HEK293 (cell line): ENCODE measurements at regions not wholly inside any gene's neighbourhood (a gene's known extent, or its start where the extent isn't known, plus 50 kb on each side); places are given as distances from the start of the nearest gene placed in this dataset.

Experiments
- CTCF ChIP-seq: fragments of 450-650 bp; formaldehyde crosslinking; IDR thresholded peaks from 2 replicates; pipeline ENCODE4 v1.5.1; 2016; ENCODE audit warnings: missing biosample characterization, missing genetic modification characterization
- RBAK ChIP-seq: fragments of 450-650 bp; formaldehyde crosslinking; IDR thresholded peaks from 2 replicates; pipeline ENCODE4 v1.5.1; 2016; ENCODE audit warnings: missing biosample characterization, missing genetic modification characterization
- ZNF121 ChIP-seq: fragments of 450-650 bp; formaldehyde crosslinking; IDR thresholded peaks from 2 replicates; pipeline ENCODE4 v1.5.1; 2016; ENCODE audit warnings: missing biosample characterization, missing genetic modification characterization
- ZNF24 ChIP-seq: fragments of 450-650 bp; formaldehyde crosslinking; IDR thresholded peaks from 2 replicates; pipeline ENCODE4 v1.5.1; 2016; ENCODE audit warnings: missing biosample characterization, missing genetic modification characterization
- ZNF513 ChIP-seq: fragments of 450-650 bp; IDR thresholded peaks from 2 replicates; pipeline ENCODE4 v1.5.1; 2018; ENCODE audit warnings: missing biosample characterization, missing genetic modification characterization
- ZNF677 ChIP-seq: fragments of 450-650 bp; IDR thresholded peaks from 2 replicates; pipeline ENCODE4 v1.5.0; 2018; ENCODE audit warnings: missing biosample characterization, mild to moderate bottlenecking, missing genetic modification characterization, moderate library complexity
- ZNF701 ChIP-seq: fragments of 450-650 bp; formaldehyde crosslinking; IDR thresholded peaks from 2 replicates; pipeline ENCODE4 v1.5.1; 2016; ENCODE audit warnings: missing biosample characterization, missing genetic modification characterization
- ZNF843 ChIP-seq: fragments of 450-650 bp; formaldehyde crosslinking; IDR thresholded peaks from 2 replicates; pipeline ENCODE4 v1.5.1; 2016; ENCODE audit warnings: missing biosample characterization, missing genetic modification characterization
- ZSCAN30 ChIP-seq: fragments of 450-650 bp; IDR thresholded peaks from 2 replicates; pipeline ENCODE4 v1.5.1; 2018; ENCODE audit warnings: missing biosample characterization, mild to moderate bottlenecking, missing genetic modification characterization, moderate library complexity
- TF ChIP-seq, protein P1 (sequence below): fragments of 450-650 bp; formaldehyde crosslinking; IDR thresholded peaks from 2 replicates; pipeline ENCODE4 v1.5.1; 2016; ENCODE audit warnings: missing biosample characterization, missing genetic modification characterization

DNA sequence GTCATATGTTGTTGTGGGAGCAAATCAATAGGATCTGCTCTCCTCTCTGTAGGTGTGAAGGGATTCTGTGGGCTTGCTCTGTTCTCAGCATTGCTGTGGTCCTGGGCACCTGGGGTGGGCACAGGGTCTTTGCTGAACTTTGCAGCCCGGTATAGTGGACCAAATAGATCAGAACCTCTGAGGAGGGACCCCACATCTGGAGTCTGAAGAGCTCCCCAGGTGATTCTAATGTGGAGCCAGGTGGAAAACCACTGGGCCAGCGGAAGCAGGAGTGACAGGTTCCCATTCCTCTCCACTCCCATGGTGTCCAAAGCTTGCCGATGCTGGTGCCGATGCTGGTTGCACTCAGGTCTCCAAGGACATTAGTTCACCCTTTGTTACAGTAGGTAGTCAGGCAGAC, 257.2 kb downstream of the GLRX3 start:
- TF ChIP-seq, protein P1, sequence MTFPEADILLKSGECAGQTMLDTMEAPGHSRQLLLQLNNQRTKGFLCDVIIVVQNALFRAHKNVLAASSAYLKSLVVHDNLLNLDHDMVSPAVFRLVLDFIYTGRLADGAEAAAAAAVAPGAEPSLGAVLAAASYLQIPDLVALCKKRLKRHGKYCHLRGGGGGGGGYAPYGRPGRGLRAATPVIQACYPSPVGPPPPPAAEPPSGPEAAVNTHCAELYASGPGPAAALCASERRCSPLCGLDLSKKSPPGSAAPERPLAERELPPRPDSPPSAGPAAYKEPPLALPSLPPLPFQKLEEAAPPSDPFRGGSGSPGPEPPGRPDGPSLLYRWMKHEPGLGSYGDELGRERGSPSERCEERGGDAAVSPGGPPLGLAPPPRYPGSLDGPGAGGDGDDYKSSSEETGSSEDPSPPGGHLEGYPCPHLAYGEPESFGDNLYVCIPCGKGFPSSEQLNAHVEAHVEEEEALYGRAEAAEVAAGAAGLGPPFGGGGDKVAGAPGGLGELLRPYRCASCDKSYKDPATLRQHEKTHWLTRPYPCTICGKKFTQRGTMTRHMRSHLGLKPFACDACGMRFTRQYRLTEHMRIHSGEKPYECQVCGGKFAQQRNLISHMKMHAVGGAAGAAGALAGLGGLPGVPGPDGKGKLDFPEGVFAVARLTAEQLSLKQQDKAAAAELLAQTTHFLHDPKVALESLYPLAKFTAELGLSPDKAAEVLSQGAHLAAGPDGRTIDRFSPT (tag by site-specific recombination), result no peak
- TF ChIP-seq CTCF (no peak), ZNF701 (tag by site-specific recombination) (no peak), ZNF843 (tag by site-specific recombination) (no peak), ZNF513 (tag by site-specific recombination) (no peak), ZSCAN30 (tag by site-specific recombination) (no peak), ZNF677 (no peak), ZNF24 (tag by site-specific recombination) (no peak), ZNF121 (tag by site-specific recombination) (no peak), RBAK (tag by site-specific recombination) (no peak)
